ENCODE measurements at regions not wholly inside any gene's neighbourhood (a gene's known extent, or its start where the extent isn't known, plus 50 kb on each side); places are given as distances from the start of the nearest gene placed in this dataset.

GRCh38 chr11:91912322-91912721, 312.3 kb upstream of the FAT3 start:
- no peak for DNase-seq

DNA sequence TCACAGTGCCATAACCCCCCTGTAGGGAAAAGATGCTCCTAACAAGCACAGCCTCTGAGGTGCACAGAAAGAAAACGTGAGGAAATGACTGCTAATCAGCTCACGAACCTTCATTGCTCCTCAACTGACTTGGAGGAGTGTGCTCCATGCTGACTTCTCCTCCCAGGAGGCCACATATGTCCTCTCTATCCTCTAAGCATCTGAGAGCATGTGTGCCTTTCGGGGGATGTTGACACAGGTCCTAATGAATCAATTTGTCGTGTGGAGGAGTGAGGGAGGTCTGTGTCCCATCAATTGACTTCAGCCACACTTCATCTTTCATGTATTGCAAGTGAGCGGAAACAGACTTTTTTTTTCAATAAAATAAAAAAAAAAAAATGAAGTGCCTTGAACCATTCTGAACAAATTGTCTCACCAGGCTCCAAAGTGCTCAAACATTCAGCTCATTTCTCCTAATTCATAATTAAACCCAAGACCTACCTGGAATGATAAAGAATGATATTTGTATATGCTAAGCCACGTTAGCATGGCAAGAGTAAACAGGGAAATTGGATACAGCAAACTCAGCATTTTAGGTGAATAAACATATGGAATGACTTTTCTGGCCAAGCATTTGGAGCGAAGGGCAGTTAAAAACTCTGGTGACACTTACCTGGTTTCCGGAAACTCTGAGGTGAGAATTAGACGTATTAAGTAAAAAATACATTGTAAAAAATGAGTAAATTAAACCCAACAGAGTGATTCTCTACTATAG, 317.6 kb upstream of the FAT3 start:
- DNase-seq, result no peak
- intact Hi-C loops (cut with DNase I), result no loop called here

More at GRCh38 chr11:91912322-91912721, 312.3 kb upstream of the FAT3 start:
- intact Hi-C loops (cut with DNase I), result no loop called here

- intact Hi-C loops (cut with DNase I), result no loop called here
- DNase-seq, result no peak
These were observed 319.5 kb upstream of the FAT3 start for GRCh38 chr11:91904792-91905785.

GRCh38 chr11:91902312-91902711, 322.3 kb upstream of the FAT3 start:
- intact Hi-C loops (cut with DNase I), result no loop called here
- DNase-seq, result no peak

GRCh38 chr11:91880660-91881059, 344.0 kb upstream of the FAT3 start:
- intact Hi-C loops (cut with DNase I), result no loop called here
- DNase-seq, result no peak

DNA sequence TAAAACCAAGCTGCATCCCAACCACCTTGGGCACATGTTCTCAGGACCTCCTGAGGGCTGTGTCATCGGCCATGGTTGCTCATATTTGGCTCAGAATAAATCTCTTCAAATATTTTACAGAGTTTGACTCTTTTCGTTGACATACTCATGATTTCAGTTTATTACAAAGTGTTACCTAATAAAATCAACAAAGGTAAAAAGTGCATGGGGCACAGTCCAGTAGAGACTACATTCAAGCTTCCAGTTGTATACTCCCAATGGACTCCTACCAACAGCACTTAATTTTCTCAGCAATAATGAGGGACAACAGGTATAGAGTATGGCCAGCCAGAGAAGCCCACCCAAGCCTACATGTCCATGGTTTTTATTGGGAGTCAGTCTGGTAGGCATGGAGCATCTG, 347.9 kb upstream of the FAT3 start:
- intact Hi-C loops (cut with DNase I), result no loop called here
- DNase-seq, result no peak

DNA sequence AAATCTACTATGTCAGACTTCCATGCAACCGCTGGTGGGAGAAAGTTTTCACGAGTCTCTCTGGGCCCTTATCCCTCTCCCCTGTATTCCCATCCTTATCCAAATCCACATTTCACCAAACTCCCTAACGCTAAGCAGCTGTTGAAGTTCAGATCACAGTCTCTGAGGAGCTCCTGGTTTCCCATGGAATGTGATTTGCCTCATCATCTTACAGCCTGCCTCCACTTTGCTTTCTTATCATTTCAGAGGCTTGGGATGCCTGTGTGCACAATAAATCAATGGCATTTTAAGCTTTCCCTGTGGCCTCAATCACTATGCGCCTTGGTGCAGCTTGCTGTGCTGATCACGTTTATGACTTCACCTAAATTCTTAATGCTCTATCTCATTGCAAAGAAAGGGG, 352.4 kb upstream of the FAT3 start:
- no peak for DNase-seq
- intact Hi-C loops (cut with DNase I), result no loop called here

DNA sequence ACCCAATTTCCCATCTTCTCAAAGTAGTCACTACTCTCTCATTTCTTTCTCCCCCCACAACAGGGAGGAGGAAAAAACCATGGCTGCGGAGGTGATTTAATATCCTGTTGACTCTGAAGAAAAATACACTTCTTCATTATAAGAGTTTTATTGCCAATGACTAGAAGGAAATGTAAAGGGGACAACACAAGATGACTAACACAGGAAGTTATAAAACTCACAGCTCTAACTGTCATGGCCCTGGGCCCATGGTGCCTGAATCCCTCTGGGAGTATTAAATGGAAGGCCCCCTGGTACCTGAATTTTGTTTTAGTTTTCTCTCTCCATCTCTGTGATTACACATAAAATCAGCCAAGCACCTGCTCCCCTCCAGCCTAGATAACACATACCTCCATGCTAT, 352.8 kb upstream of the FAT3 start:
- DNase-seq, result no peak
- intact Hi-C loops (cut with DNase I), result no loop called here

DNA sequence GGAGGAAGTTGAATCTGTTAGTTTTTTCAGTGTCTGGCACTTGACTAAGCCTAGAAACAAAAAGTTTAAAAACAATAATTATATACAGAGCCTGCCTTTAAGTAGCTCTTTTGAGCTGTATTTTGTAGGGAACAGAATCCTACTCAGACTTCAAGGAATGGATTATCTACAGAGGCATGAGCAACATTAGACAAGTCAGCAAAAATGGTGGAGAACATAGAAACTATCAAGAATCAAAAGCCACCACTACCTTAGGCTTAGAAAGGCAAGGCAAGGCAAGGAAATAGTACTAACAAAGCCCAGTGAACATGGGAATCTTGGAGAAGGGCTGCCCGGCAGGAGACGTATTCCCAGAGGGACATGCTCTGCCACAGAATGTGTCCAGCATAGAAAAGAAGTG, 353.6 kb upstream of the FAT3 start:
- DNase-seq, result no peak
- intact Hi-C loops (cut with DNase I), result no loop called here

- intact Hi-C loops (cut with DNase I), result no loop called here
- no peak for DNase-seq
These were observed 354.9 kb upstream of the FAT3 start for GRCh38 chr11:91869686-91870085.

GRCh38 chr11:91866642-91867041, 358.0 kb upstream of the FAT3 start:
- DNase-seq, result no peak

GRCh38 chr11:91860661-91861060, 364.0 kb upstream of the FAT3 start:
- intact Hi-C loops (cut with DNase I), result no loop called here

More at GRCh38 chr11:91866642-91867041, 358.0 kb upstream of the FAT3 start:
- intact Hi-C loops (cut with DNase I), result no loop called here

GRCh38 chr11:91859666-91860065, 365.0 kb upstream of the FAT3 start:
- intact Hi-C loops (cut with DNase I), result no loop called here
- no peak for DNase-seq

More at GRCh38 chr11:91860661-91861060, 364.0 kb upstream of the FAT3 start:
- DNase-seq, result no peak

GRCh38 chr11:91857179-91857578, 367.4 kb upstream of the FAT3 start:
- no peak for DNase-seq
- intact Hi-C loops (cut with DNase I), result no loop called here

DNA sequence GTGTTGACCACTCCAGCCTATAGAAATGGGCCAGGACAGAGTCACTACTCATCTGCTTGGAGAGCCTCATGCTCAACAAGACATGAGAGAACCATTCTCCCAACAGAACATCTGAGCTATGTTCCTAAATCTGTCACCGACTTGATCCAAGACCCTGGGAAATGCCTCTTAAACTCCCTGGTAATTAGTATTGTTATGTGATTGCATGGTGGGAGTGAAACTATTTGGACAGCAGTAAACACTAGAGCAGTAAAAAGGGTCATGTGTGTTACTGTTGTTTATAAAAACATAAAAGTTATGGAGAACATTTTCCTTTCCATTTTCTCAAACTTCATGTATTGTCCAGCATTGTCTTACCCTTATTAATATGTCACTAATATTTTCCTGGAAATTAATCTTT, 369.8 kb upstream of the FAT3 start:
- intact Hi-C loops (cut with DNase I), result no loop called here

DNA sequence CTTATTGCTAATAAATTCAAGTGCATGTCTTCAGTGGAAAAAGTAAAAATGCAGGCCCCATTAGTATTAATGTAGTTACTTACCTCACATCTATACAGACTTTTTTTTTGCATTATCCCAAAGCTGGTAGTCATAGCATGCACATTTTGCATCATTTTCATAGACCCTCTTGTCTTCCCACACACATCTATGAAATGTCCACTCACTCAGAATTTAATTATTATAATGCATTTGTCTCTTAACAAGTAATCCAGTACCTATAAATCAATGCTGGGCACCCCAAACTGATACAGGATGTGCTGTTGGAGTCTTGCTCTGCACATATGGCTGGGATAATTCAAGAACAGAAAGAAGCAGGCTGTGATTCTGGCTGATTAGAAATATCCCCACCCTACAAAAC, 370.4 kb upstream of the FAT3 start:
- DNase-seq, result no peak
- intact Hi-C loops (cut with DNase I), result no loop called here

More for the DNA sequence above, 369.8 kb upstream of the FAT3 start:
- no peak for DNase-seq

DNA sequence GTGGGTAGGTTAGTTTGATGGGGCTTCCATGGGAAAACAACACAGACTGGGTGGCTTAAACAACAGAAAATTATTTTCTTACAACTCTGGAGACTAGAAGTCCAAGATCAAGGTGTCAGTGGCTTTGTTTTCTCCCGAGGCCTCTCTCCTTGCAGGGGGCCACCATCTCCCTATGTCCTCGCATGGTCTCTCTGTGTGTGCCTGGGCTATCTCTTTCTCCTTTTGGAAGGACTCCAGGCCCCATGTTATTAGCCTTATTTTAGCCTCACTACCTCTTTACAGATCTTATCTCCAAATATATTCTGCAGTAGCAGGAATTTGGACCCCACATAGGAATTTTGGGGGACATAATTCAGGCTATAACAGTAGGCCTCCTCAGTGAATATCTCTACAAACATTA, 372.7 kb upstream of the FAT3 start:
- DNase-seq, result no peak
- intact Hi-C loops (cut with DNase I), result no loop called here

- intact Hi-C loops (cut with DNase I), result no loop called here
These were observed 373.9 kb upstream of the FAT3 start for GRCh38 chr11:91850533-91851275.

DNA sequence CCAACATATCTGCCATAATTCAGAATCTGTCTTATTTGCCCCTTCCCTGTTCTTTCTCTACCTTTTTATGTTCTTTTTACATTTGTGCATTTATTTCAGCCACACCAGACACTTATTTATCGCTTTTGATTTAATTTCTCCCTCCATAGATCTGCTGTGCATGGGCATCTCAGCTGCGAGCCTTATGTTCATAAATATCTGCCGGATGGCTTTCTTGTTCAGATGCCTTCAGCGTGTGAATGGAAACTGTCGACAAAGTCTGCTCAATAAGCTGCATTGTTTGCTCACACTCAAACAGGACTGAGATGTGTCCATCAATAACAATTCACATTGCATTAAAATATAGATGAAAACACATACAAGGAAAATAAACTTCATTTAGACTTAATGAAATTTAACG, 374.6 kb upstream of the FAT3 start:
- intact Hi-C loops (cut with DNase I), result no loop called here

More at GRCh38 chr11:91850533-91851275, 373.9 kb upstream of the FAT3 start:
- peak in 2 of 42 donors; percentile 42 to 48 for DNase-seq

More for the DNA sequence above, 374.6 kb upstream of the FAT3 start:
- peak in 2 of 42 donors; percentile 7 to 31 for DNase-seq

Measured in head of caudate nucleus (tissue), 42 donors.